GM18511 (cell line): ENCODE measurements at regions not wholly inside any gene's neighbourhood (a gene's known extent, or its start where the extent isn't known, plus 50 kb on each side); places are given as distances from the start of the nearest gene placed in this dataset.
"Not testable (repeated sequence)": the region's sequence is repeated elsewhere in the genome, so short reads cannot be mapped to it uniquely, and the experiment has no call there.

Experiments used
- ATAC-seq: cut with Tn5 transposase; IDR thresholded peaks from one replicate; pipeline ENCODE4 v1.9.1; 2021; ENCODE audit warnings: mild to moderate bottlenecking, moderate library complexity; ENCODE audit not compliant: unreplicated experiment

DNA sequence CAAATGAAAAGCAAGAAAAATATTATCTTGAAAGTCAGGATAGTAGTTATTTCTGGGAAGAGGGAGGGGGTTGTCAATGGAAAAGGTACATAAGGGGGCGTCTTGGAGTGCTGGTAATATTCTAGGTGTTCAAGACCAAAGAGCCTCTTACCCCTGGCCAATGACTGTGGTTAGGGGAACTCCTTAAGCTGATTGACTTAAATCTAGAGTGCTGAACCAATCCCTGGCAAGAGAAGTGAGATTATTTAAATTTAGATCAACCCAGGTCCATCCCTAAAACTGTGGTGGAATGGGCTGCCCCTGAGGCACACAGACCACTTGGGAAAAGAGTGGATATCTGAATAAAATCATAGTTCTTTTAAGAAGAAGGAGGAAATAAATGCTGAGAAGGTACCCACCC, 174.1 kb downstream of the COPRS start:
- no peak for ATAC-seq

DNA sequence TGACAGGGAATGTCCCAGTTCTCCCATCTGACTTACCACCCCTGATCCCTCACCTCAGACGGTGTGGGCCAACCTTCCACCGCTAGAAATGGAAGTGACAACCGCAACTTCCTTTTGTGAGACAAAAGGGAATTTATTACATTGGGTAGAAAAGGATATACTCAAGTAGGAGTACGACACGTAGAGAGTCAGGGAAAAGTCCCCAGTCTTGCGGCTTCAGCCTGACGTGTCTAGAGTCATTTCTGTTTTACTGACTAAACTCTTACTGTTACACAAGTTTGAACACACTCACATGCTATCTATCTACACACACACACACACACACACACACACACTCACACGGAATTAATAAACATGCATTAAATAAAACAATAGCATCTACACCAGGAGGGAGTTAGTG, 178.9 kb downstream of the COPRS start:
- no peak for ATAC-seq

DNA sequence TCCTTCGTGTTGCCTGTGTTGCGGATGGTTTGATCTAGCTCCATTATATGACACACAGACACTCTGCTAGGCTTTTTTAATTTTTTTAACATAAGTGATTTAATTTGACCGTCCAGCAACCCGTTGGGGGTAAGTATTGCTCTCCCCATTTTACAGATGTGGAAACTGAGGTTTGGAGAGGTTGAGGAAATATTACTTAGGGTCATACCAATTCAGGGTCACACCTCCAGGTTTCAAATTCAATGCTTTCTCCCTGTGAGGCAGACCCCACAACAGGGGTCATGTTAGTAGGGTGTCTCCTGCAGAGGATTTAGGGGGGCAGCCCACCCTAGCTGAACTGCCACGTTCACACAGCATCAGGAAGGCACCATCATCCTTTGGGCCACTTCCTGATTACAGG, 179.4 kb downstream of the COPRS start:
- no peak for ATAC-seq

DNA sequence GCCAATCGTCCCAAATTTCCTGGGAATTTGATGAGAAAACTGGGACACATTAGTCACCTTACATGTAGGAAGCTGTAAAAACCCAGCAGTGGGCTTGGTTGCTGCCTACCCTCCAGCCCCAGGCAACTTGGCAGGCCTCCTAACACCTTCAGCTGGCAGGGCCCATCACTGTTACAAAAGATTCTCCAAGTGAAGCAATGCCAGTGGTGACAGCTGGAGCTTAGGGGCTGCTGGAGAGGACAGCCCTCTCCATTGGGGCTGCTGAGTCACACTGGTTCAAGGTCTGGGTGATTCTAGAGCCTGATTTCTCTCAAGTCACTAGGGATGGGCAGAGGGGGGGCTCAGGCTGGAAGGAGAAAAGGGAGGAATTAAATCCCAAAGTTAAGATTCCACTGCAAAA, 180.6 kb downstream of the COPRS start:
- ATAC-seq: no peak

DNA sequence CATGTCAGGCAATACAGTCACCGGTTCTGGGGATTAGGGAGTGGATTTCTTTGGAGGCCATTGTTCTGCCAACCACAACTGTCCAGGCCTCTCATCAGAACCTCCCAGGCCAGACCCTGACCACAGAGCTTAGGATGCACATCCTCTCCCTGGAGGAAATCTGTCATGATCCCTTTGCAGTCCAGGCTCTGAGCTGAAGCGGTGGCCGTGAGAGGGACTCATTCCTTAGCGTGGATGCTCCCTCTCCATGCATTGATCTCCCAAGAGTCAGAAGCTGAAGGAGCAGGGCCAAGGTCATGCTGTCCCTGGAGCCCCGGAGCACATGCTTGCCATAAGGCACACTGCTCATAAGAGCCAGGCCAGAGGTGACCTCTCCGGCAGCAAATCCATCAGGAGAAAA, 181.4 kb downstream of the COPRS start:
- ATAC-seq: no peak

DNA sequence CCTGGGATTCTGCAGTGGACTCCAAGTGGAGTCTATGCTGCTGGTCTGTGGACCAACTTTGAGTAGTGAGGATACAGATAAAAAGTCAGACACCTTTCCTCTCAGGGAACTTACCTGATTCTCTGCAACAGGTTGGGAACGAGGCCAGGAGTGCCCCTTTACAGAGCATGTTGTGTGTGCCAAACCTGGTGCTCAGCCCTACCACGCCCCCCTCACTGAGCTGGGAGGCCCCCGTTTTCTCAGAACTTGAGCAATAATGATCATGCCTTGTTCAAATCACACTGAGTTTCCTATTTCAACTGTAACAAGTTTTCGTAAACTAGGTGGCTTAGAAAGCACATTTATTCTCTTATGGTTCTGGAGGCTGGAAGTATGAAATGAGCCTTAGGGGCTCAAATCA, 182.0 kb downstream of the COPRS start:
- no peak for ATAC-seq

DNA sequence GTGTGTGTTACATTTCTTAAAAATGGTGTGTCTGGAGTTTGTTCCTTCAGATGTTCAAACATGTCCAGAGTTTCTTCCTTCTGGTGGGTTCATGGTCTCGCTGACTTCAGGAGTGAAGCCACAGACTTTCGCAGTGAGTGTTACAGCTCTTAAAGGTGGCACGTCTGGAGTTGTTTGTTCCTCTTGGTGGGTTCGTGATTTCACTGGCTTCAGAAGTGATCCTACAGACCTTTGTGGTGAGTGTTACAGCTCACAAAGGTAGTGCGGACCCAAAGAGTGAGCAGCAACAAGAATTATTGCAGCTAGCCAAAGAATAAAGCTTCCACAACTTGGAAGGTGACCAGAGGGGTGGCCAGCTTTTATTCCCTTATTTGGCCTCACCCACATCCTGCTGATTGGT, 183.7 kb downstream of the COPRS start:
- ATAC-seq: not testable (repeated sequence)

DNA sequence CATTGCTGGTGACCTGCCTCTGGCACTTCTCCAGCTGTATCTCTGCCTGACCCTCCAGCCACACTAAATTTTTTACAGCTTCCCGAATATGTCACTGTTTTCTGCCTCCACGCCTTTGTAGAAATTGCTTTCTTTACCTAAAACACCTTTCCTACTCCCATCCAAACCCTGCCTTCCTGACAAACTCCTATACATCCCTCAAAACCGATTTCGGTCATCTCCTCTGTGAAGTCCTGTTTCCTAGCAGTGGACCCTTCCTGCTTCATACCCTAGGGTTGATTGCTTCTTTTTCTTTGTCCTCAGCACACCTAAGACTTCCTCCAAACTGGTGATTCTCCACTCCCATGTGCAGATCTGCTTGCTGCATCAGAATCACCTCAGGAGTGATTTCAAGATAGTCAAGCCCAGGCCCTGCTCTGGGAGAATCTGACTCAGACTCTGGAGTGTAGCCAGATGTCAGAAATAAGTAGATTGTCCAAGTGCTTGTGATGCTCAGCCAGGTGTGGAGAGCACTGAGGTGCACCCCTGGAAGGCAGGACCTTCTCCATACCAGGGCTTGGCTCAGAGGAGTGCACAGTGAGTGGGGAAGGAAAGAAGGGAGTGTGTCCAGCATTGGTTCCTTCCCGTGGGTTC, 184.2 kb downstream of the COPRS start:
- ATAC-seq: no peak

DNA sequence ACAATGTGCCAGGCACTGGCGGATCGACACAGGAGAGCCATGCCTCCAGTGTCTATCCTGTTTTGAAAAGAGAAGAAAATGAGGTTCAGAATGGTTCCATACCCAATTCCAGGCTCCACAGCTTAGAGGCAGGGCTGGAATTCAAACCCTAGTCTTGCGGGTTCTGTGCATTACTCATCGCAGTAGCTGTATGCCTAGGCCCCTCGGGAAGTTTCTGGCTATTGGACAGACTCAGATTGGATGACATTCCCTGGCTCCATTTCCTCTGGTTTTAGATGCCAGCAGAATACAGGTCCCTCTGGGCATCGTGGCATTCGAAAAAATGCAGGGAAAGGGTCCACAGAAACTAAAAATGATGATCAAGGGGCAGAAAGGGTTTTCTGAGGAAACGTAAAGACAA, 184.7 kb downstream of the COPRS start:
- ATAC-seq: no peak

DNA sequence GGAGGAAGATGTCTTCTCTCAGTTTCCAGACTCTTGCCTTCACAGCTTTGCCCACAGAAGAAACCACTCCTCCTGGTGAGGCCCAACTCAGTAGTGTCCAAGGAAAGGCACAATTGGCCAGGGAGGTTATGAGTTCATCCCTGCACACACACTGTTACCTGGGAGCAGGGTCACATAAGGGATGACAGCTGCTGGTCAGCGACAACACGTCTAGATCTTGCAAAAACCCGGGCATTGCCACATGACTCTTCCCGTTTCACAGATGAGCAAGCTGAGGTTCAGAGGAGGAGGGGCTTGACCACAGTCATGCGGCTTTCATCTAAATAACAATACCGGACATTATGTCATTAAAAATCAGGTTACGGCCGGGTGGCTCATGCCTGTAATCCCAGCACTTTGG, 186.0 kb downstream of the COPRS start:
- no peak for ATAC-seq

DNA sequence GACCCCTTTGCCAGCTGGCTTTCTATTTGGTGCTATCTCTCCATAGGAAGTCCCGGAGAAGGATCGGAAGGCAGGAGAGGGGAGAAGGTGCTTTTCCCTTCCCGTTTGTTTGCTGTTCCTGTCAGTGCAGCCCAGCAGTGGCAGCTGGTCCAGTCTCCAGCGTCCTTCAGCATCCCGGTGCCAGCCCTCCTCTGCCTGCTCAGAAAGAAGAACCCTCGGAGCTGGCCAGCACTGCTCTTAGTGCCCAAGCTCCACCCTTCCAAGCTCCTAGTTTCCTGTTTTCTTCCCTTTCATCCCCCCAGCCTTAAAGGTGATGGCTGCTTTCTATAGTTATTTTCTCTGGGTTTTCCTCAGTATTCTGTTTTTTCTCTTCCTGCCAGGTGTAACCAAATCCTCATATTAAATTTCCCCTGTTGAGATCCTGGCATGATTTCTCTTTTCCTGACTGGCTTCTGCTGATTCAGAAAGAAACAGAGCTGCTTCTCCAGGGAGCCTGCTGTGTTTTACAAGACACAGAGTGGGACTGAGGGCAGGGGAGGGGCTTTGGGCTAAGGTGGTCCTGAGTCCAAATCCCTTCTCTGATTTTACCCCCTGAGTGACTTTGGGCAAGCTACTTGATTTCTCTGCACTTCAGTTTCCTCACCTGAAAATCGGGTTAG, 186.8 kb downstream of the COPRS start:
- no peak for ATAC-seq

DNA sequence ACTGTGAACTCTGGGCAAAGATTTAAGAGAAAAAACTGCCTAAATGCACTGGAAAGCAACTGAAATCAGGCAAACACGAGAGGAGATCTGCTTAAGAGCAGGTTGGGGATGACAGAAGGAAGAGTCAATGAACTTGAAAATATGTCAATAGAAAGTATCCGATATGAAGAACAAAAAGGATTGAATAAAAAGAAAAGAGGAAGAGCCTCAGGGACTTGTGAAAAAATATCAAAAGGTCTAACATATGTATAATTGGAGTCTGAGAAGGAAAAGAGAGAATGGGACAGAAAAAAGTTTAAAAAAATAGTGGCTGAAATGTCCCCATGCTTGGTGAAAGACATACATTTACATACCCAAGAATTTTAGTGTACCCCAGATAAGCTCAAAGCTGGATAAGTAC, 195.5 kb downstream of the COPRS start:
- no peak for ATAC-seq

DNA sequence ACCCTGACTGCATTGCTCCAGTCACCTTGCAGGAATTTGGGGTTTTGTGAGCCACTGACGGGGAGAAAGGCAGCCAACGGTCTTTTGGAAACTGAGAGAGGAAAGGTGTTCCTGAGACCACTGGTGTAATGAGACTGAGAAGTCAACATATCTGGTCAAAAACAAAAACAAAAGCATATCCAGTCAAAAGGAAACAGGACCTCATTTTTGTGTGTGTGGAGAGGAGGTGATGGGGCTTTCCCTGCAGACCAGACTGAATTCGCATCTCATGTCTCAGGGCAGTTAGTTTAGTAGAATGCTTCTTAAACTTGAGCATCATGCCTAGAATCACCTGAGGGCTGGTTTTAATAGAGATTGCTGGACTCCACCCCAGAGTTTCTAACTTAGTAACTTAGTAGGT, 198.4 kb downstream of the COPRS start:
- ATAC-seq: no peak

DNA sequence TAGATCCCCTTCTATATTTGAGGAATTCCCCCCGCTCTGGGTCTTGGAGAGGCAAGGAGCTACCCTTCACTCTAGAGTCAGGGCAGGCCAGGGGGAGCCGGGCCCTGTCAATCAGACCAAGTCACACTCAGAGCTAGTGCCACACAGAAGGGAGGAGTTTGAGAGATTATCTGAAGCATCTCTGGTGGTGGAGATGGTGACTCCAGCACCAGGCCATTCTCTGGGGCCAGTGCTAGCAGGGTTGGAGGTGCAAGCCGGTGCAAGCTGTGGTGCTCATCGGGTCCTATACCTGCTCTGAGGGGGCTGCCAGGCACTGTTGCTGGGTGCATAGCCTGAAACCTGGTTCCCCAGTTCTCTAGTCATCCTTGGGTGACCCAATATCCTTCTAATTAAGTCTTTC, 201.2 kb downstream of the COPRS start:
- no peak for ATAC-seq

DNA sequence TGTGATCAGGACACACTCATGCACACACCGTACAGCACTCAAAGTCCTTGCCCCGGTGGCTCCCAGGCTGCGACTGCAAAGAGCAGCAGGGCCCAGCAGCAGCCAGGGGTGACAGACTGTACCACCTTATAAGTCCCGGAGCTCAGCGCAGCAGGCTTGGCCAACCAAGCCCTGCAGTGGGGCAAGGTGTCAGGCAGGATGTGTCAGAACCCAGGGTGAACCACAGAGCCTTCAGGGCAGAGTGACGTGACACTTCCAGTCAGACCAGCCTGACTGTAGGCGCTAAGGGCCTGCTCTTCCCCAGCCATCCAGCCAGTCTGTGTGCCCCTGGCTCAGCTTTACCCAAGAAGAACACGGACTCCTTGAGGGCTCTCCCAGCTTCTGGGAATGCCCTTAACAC, 204.1 kb downstream of the COPRS start:
- ATAC-seq: no peak

DNA sequence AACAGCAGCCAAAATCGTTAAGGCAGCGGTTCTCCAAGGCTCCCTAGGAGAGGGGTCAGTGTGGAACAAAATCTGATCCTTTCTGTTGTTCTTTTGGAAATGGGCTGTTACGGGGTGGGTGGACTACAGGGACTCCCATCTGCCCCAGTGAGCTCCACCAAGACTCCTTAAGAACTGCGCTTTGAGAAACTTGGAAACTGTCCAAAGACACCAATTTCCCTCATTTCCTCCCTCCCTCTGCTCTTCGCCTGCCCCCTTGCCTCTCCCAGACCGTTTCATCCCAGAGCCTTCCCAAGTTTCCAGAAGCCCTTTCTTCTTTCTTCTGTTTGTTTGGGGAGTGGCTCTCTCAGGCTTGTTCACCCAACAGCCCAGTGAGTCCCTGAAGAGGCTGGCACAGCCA, 205.4 kb downstream of the COPRS start:
- ATAC-seq: no peak

DNA sequence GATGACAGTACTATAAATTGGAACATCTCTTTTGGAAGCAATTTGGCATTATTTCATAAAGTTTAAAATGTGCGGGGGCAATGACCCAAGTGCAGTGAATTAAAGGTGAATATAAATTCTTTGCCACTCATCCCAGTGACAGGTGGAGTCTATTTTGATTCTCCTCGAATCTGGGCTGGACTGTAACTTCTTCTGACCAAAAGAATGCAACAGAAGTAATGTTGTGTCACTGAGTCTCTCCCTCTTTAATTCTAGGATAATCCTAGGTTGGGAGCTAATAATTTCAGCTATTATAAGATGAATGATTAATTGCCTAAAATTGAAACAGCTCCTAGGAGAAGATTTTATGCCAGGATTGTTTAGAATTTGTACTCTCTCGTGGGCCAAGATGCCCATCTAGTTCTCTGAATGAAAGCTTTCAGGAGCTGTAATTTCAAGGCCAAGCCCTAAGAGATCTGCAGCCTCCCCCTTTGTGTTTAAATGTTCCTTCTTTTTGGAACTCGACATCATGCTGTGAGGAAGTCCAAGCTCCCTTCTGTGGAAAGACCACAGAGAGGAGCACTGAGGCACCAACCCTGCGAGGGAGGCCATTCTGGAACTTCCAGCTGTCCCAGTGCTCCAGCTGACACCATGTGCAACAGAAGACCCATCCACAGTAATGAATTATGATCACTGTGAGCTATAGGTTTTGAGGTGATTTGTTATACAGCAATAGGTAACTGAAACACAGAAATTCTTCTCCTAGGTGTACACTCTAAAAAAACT, 208.1 kb downstream of the COPRS start:
- no peak for ATAC-seq

DNA sequence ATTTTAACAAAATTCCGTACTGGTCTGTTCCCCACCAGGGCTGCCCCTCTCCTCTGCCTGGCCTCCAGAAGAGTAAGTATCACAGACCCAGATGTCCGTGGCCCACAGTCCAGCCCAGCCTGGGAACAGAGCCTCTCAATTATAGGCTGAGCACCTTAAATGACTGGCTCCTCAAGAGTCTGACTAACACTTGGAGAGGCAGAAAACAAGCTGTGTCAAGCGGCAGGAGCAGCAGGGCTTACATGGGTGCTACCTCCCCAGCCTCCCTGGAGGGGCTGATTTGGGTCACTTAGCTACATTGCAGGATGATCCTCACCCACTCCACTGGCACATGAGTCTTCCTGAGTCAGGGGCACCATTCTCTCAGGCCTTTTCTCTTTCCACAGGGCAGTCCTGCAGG, 209.7 kb downstream of the COPRS start:
- no peak for ATAC-seq

DNA sequence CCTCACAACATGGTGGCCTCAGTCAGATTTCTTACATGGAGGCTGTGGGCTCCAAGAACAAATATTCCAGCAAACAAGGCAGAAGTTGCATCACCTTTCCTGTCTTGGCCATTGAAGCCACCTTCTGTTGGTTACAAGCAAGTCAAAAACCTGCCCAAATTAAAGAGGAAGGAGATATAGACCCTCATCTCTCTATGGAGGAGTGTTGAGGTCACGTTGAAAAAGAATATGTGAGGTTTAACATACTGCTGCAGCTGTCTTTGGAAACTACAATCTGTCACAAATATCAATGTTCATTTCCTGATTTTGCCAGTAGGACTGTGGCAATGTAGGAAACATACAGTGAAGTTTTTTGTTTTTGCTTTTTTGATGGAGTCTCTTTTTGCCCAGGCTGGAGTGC, 211.4 kb downstream of the COPRS start:
- no peak for ATAC-seq

DNA sequence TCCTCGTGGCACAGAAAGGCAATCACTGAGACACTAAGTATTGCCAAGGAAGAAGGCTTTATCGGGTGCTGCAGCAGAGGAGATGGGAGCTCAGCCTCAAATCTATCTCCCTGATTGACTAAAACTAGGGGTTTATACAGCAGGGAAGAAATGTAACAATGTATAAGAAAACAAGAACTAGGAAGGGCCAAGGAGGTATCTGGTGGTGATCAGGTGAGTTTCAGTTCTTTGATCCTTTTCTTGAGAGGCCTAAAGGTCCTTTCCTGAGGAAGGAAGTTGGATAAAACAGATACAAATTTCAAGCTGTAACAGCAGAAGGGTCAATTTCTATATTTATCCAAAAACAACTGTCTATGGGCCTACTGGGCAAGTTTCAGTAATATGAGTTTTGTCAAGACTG, 212.4 kb downstream of the COPRS start:
- ATAC-seq: no peak

DNA sequence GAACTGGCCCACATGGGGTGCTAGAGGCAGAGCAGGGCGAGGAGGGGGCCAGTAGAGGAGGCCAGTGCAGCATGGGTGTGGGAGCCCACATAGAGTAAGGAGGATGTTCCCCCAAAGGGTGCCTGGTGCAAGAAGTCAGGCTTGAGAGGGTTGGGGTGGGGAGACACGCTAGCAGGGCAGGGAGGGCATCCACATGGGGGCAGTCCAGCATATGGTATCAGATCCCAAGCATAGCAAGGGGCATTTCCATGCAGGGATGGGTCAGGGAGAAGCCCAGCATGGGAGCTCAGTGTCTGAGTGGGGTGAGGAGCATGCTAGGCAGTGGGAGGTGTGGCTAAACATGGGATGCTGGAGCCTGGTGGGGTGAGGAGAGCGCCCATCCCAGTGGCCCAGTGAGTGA, 213.7 kb downstream of the COPRS start:
- ATAC-seq: no peak

DNA sequence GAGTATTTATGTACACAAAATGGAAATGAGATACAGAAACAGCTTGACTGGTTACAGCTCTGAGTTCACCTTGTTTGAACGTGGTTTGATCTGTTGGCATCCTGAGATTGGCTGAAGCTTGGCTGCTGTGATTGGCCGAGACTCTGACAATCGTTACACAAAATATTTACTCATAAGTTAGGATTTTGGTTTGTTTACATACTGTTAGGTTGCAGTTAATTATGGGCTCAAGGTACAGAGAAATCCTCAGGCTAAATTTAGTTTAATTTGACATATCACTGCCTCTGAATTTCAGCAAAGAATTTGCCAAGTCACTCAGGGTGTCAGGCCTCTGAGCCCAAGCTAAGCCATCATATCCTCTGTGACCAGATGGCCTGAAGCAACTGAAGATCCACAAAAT, 227.3 kb downstream of the COPRS start:
- ATAC-seq: no peak
